SK-N-SH (cell line): ENCODE measurements at regions not wholly inside any gene's neighbourhood (a gene's known extent, or its start where the extent isn't known, plus 50 kb on each side); places are given as distances from the start of the nearest gene placed in this dataset.

Source experiments
- CTCF ChIP-seq: fragments of 200-600 bp; sonication (generic); IDR thresholded peaks from 2 replicates; pipeline ENCODE4 v1.6.1; 2017; ENCODE audit warnings: antibody characterized with exemption, mild to moderate bottlenecking, moderate library complexity
- FOXJ3 ChIP-seq: sonication (generic); formaldehyde crosslinking; IDR thresholded peaks from 2 replicates; pipeline ENCODE4 v1.5.1; 2020; ENCODE audit warnings: mild to moderate bottlenecking, missing genetic modification reagents
- IRF3 ChIP-seq: fragments of 150-350 bp; IDR thresholded peaks from 2 replicates; pipeline ENCODE4 v1.6.1; 2016; ENCODE audit warnings: mild to moderate bottlenecking, low read depth, low read length
- USF2 ChIP-seq: fragments of 150-350 bp; IDR thresholded peaks from 2 replicates; pipeline ENCODE4 v1.6.1; 2017; ENCODE audit warnings: antibody characterized with exemption, low read length, low read depth, borderline replicate concordance
- YY1 ChIP-seq: IDR thresholded peaks from 2 replicates; pipeline ENCODE4 v1.4.0; 2012; ENCODE audit warnings: low read depth, mild to moderate bottlenecking

- TF ChIP-seq CTCF (no peak), FOXJ3 (CRISPR knock-in tag) (no peak), YY1 (no peak), IRF3 (no peak), USF2 (no peak)
Measured at GRCh38 chr9:108444400-108445358, 411.1 kb downstream of the ACTL7B start.
